A673 (cell line): ENCODE measurements at regions not wholly inside any gene's neighbourhood (a gene's known extent, or its start where the extent isn't known, plus 50 kb on each side); places are given as distances from the start of the nearest gene placed in this dataset.
"Not testable (repeated sequence)": the region's sequence is repeated elsewhere in the genome, so short reads cannot be mapped to it uniquely, and the experiment has no call there.

Source experiments
- BruUV-seq: library from RNA; stranded (reverse); fragments of 400-500 nt; replicated peaks from 2 replicates; lab custom pipeline; 2021; lab: Mats Ljungman, UMichigan
- CTCF ChIA-PET: fragments of 300-600 bp; sonication (Branson Sonifier 250); formaldehyde crosslinking; loops from one replicate; lab custom pipeline; 2022; ENCODE audit warnings: antibody characterized with exemption; lab: Charles Lee
- POLR2A ChIA-PET: fragments of 300-600 bp; sonication (Branson Sonifier 250); formaldehyde crosslinking; loops from one replicate; lab custom pipeline; 2022; ENCODE audit warnings: antibody characterized with exemption; ENCODE audit not compliant: low non-redundant PET; lab: Charles Lee
- DNase-seq: peaks from one replicate; pipeline ENCODE4 v3.0.0-alpha.2; 2015; ENCODE audit warnings: low spot score
- H3K27ac ChIP-seq: fragments of 200-600 bp; sonication (generic); 2 replicates; pipeline ENCODE4 v1.5.1; 2016; ENCODE audit warnings: mixed run types, low read depth, mild to moderate bottlenecking, mixed read lengths, antibody characterized with exemption, low read length; ENCODE audit not compliant: poor library complexity, severe bottlenecking
- H3K27me3 ChIP-seq: fragments of 200-600 bp; sonication (generic); replicated peaks from 2 replicates; pipeline ENCODE4 v1.6.1; 2017; ENCODE audit warnings: mixed run types, low read depth, mild to moderate bottlenecking, mixed read lengths, antibody characterized with exemption, low read length; ENCODE audit not compliant: insufficient read depth, poor library complexity
- H3K36me3 ChIP-seq: fragments of 200-600 bp; sonication (generic); 2 replicates; pipeline ENCODE4 v1.6.1; 2016; ENCODE audit warnings: mixed run types, mild to moderate bottlenecking, mixed read lengths, antibody characterized with exemption, low read length; ENCODE audit not compliant: insufficient read depth, poor library complexity, severe bottlenecking
- H3K4me1 ChIP-seq: fragments of 200-600 bp; sonication (generic); 2 replicates; pipeline ENCODE4 v1.6.1; 2017; ENCODE audit warnings: mixed run types, mild to moderate bottlenecking, mixed read lengths, antibody characterized with exemption, low read length; ENCODE audit not compliant: insufficient read depth, poor library complexity, severe bottlenecking
- H3K4me3 ChIP-seq: fragments of 200-600 bp; sonication (generic); 2 replicates; pipeline ENCODE4 v1.5.1; 2016; ENCODE audit warnings: low read depth, mixed run types, mild to moderate bottlenecking, mixed read lengths, low read length; ENCODE audit not compliant: poor library complexity, severe bottlenecking
- H3K9me3 ChIP-seq: fragments of 200-600 bp; sonication (generic); 2 replicates; pipeline ENCODE4 v1.6.1; 2016; ENCODE audit warnings: mixed run types, low read depth, mild to moderate bottlenecking, mixed read lengths, antibody characterized with exemption, low read length; ENCODE audit not compliant: poor library complexity, severe bottlenecking
- CTCF ChIP-seq: fragments of 300-800, 200-600 bp; sonication (generic); conservative IDR thresholded peaks from 2 replicates; pipeline ENCODE4 v1.5.1; 2017; ENCODE audit warnings: low read depth, mild to moderate bottlenecking, antibody characterized with exemption, low read length, moderate library complexity, mixed read lengths
- EZH2 ChIP-seq: fragments of 200-600 bp; sonication (generic); IDR thresholded peaks from 2 replicates; pipeline ENCODE4 v1.6.1; 2017; ENCODE audit warnings: borderline replicate concordance, low read depth, mild to moderate bottlenecking, mixed read lengths, antibody characterized with exemption, low read length; ENCODE audit not compliant: poor library complexity, severe bottlenecking
- intact Hi-C: fragments of 100-400 bp; cut with micrococcal nuclease; formaldehyde crosslinking; loops from one replicate; pipeline ENCODE4 v1.10.0; 2022; ENCODE audit not compliant: unreplicated experiment

GRCh38 chr16:66242672-66243071 lies 123.8 kb upstream of the CDH5 start:
- no peaks in the 10 kb centered on the region for H3K27me3 ChIP-seq
- no TSS peak for BruUV-seq
- TF ChIP-seq CTCF (no peak), EZH2 (no peak)
- no peaks in the 10 kb centered on the region for H3K9me3 ChIP-seq
- H3K27ac ChIP-seq: no peak overlapping the region
- H3K36me3 ChIP-seq: no peaks in the 10 kb centered on the region
- no peak for DNase-seq
- intact Hi-C loops: no loop called here
- ChIA-PET POLR2A (no interaction called here), CTCF (no interaction called here)
- peaks cover 5% of the 10 kb centered on the region for H3K4me1 ChIP-seq
- no peak overlapping the region for H3K4me3 ChIP-seq

- CTCF ChIA-PET, H3K27ac ChIP-seq, BruUV-seq, POLR2A ChIA-PET, H3K9me3 ChIP-seq, H3K4me1 ChIP-seq, DNase-seq, intact Hi-C loops, H3K36me3 ChIP-seq, H3K4me3 ChIP-seq, H3K27me3 ChIP-seq: not testable (repeated sequence)
Observed at GRCh38 chr16:66242206-66242605, 124.3 kb upstream of the CDH5 start.

- no TSS peak for BruUV-seq
- H3K27ac ChIP-seq: no peak overlapping the region
- H3K4me3 ChIP-seq: no peak overlapping the region
- ChIA-PET CTCF (no interaction called here), POLR2A (interaction anchor here (0.7 kb wide), 1 partner anchor 10 kb away, joined by 3 read pairs; no protein-coding TSS in a partner anchor)
- TF ChIP-seq CTCF: no peak
- no peak for TF ChIP-seq EZH2
- no peaks in the 10 kb centered on the region for H3K4me1 ChIP-seq
- H3K36me3 ChIP-seq: no peaks in the 10 kb centered on the region
- intact Hi-C loops: no loop called here
- H3K9me3 ChIP-seq: no peaks in the 10 kb centered on the region
- no peak for DNase-seq
- no peaks in the 10 kb centered on the region for H3K27me3 ChIP-seq
Observed at GRCh38 chr16:66240631-66241395, 125.7 kb upstream of the CDH5 start.

- Histone ChIP-seq H3K4me3 (no peak overlapping the region), H3K36me3 (no peaks in the 10 kb centered on the region), H3K4me1 (no peaks in the 10 kb centered on the region), H3K9me3 (no peaks in the 10 kb centered on the region), H3K27me3 (no peaks in the 10 kb centered on the region), H3K27ac (no peak overlapping the region)
- ChIA-PET CTCF (no interaction called here), POLR2A (no interaction called here)
- no TSS peak for BruUV-seq
- TF ChIP-seq EZH2 (no peak), CTCF (no peak)
- no peak for DNase-seq
- intact Hi-C loops: no loop called here
Observed at GRCh38 chr16:66240088-66240487, 126.4 kb upstream of the CDH5 start.
